8988T (cell line): ENCODE measurements at regions not wholly inside any gene's neighbourhood (a gene's known extent, or its start where the extent isn't known, plus 50 kb on each side); places are given as distances from the start of the nearest gene placed in this dataset.
"Not testable (repeated sequence)": the region's sequence is repeated elsewhere in the genome, so short reads cannot be mapped to it uniquely, and the experiment has no call there.

ENCODE experiments used
- DNase-seq: peaks from one replicate; pipeline ENCODE4 v3.0.0; 2011

- DNase-seq: no peak
Measured at GRCh38 chr12:127594351-127594970, 672.5 kb upstream of the TMEM132C start.

- no peak for DNase-seq
Measured at GRCh38 chr12:127595506-127595905, 671.5 kb upstream of the TMEM132C start.

DNA sequence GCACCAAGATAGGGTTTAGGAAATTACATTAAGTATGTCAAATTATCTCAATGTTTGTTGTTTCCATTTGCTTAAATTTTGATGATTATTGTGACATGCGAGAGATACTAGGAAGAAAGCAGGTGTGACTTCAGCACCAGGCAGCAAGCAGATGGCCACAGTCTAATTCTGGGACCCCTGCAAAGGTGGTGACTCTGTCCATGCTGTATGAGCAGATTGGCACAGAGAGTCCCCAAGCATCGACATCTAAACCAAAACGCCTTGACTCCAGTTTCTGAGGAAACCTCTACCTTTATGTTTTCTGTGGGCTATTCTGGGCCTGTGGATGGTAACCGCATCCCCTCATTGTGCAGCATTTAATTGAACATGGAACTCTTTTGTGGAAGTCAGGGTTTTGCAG, 670.1 kb upstream of the TMEM132C start:
- DNase-seq: no peak

- DNase-seq: no peak
Measured at GRCh38 chr12:127599436-127599835, 667.5 kb upstream of the TMEM132C start.

DNA sequence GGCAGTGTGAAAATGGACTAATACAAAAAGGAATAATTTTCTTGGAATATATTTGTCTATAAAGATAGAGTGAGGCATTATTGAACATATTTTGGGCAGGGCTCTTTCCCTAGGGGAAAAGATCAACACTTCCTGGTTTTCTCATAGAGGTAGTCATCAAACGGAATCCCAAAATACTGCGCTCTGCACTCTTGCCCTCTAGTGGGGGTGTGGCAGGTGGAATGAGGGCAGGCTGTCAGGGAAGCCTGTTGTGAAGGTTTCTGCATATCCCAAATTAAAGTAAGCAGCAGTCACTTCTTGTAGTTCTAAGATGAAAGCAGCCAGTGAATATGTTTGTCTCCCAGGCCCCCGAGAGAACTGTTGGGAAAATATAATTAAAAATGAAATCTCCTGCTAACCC, 666.8 kb upstream of the TMEM132C start:
- DNase-seq: no peak

GRCh38 chr12:127606476-127607015, 660.4 kb upstream of the TMEM132C start:
- DNase-seq: no peak

- DNase-seq: no peak
Measured at GRCh38 chr12:127607146-127607725, 659.7 kb upstream of the TMEM132C start.

DNA sequence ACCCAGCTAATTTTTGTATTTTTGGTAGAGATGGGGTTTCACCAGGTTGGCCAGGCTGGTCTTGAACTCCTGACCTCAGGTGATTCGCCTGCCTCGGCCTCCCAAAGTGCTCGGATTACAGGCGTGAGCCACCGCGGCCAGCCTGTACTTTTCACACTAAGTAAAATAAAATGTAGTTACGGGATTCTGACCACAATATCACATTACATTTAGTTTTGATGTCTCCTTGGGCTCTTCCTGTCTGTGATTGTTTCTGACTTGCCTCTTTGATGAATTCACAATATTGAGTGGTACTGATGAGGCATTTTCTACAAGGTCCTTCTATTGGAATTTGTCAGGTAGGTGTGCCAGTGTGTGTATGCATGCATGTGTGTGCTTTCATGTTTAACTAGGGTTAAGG, 658.6 kb upstream of the TMEM132C start:
- DNase-seq: not testable (repeated sequence)

GRCh38 chr12:127613056-127613455, 653.9 kb upstream of the TMEM132C start:
- DNase-seq: no peak

DNA sequence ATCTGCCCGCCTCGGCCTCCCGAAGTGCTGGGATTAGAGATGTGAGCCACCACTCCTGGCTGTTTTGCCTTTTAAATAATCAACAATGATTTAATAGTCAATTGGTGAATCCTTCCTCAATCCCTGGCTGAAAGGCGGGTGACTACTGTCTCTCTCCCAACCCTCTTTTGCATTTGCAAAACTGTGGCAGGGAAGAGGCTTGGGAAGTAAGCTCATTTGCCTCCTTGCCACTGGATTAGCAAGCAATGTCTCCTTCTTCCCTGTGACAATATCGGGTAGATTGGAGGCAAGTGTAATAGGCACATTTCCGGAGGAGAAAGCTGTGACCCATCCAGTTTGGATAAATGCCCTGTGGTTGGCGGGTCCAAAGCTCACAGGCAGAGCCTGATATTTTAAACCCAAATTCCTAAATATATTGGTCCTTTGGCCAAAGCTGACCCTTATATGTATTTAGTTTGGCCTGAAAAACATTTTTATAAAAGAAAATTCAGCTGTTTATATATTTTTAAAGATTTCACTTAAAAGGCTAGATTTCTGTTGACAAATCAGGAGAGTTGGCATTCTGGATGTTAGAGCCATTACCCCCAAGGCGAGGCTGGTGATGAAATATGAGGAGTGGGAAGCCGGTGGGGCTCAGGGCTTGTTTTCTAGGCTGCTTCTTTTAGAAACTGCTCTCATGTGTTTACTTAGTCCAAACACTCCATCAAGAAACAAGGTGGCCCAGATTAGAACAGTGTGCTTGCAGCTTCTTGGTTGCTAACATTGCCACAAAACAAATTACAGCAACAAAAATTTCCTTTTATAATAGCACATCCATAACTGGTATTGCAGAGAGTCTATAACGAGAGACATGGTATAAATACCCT, 646.9 kb upstream of the TMEM132C start:
- no peak for DNase-seq

- no peak for DNase-seq
Measured at GRCh38 chr12:127620735-127621355, 646.1 kb upstream of the TMEM132C start.

DNA sequence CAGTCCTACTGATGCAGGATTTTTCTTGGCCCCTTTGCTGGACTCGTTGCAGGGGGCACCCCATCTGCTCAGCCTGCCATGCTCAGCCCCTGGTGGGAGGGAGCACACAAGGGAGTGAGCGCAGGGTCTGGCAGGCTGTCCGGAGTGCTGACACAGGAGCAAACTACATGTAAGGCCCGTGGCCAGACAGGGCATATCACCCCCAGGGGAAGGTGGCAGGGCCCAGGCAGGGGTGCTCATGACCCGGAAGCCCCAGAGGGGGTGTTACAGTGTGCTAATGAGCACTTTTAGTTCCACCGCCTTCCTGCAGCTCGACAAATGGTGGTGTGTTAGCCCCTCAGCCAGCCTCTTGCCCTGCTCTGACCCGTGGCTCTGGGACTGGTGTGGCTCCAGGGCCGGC, 645.6 kb upstream of the TMEM132C start:
- no peak for DNase-seq

GRCh38 chr12:127623362-127623761, 643.6 kb upstream of the TMEM132C start:
- no peak for DNase-seq

- DNase-seq: no peak
Measured at GRCh38 chr12:127625176-127625771, 641.7 kb upstream of the TMEM132C start.

DNA sequence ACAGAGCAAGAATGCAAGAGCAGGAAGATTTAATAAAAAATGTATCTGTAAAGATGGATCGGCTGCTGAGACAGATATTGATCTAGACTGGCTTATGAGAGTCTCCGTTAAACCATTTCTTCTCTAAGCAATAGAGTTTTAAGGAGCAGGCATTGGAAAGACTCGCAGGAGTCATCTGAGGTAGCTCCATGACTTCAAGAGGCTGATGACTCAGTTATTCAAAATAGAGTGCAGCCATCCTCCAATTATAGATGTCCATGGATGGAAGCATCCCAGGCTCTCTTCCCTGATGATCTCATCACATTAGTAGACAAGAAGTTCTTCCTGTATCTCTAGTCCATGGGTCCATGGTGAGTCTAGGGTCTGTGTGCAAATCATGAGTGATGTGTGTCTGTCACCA, 638.3 kb upstream of the TMEM132C start:
- no peak for DNase-seq

DNA sequence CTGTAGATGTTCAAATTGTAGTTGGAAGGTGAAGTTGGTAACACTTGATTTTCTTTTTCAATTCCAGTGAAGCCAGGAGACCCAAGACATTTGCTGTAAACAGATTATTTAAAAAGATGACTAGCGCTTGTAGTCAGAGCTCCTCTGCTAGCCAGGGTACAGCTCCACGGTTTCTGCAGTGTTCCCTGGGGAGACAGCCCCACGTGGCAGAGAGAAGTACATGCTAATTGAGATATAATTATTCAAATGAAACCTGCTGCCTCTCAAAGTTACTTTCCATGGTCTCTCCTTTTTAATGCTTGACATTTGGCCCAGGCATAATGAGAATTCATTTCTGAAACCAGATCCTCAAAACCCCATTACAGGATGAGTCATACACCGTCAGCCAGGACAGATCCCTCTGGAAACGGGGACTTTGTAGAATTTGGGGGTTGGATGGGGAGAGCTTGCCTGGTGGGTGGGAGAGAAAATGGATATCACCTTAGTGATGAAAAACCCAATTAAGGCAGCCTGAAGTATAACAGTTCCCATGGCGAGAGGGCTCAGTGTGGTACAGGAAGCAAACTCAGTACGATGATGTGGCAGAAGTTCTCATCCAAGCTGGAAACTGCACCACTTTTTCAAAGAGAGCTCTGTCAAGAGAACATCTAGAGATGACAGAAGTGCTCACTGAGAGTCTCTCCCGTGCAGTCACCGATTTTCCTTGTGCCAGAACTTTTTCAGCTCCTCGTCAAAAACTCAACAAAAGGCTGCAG, 637.7 kb upstream of the TMEM132C start:
- no peak for DNase-seq

DNA sequence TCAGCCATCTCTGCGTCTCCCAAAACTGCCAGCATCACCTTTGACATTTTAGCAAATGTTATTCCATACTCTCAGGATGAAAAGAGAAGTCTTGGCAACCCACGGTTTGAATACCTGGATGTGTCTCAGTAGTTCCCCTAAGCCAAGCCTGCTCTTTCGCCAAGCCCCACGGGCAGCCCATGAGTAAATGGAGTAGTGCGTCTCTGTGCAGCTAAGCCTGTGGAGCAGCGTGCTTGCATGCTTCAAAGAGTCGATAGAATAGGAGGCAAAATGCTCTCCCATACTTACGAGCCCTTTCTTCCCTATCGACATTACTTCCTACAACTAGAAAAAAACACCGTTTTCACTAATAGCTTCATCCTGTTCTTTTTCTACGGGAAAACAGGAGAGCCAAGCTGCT, 634.5 kb upstream of the TMEM132C start:
- no peak for DNase-seq

DNA sequence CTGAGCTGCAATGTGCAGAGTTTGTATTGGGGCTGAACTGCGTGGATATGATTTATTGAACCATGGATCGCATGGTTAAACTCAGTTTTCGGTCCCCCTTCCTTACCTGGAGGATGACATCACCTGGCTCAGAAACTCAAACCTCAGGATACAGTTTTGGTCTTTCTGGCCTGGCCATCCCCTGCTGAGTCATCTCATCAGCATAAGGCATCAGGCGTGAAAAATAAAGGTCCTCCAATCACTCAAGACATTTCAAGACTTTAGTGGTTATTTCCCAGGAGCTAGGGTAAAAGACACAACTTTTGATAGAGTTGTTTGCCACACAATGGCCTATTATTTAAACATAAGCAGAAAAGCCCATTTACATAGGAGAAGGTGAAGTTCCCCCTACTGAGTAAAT, 631.1 kb upstream of the TMEM132C start:
- DNase-seq: no peak

DNA sequence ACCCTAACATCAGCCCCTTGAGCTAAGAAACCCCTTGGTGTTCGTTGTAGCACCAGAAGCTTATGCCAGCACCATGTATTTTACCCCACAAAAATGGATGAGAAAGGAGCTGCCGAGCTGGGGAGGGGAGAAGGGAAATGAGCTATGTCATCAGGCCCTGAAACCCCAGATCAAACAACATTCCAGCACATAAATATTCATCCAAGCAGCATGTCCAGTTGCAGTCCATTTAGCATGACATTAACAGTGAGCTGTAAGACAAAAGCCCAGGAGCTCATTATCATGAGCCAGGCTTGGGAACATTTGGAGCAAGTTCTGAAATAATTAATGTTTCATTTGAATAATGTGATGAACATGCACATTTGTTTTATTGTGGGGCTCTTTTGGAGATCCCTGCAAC, 630.1 kb upstream of the TMEM132C start:
- no peak for DNase-seq

DNA sequence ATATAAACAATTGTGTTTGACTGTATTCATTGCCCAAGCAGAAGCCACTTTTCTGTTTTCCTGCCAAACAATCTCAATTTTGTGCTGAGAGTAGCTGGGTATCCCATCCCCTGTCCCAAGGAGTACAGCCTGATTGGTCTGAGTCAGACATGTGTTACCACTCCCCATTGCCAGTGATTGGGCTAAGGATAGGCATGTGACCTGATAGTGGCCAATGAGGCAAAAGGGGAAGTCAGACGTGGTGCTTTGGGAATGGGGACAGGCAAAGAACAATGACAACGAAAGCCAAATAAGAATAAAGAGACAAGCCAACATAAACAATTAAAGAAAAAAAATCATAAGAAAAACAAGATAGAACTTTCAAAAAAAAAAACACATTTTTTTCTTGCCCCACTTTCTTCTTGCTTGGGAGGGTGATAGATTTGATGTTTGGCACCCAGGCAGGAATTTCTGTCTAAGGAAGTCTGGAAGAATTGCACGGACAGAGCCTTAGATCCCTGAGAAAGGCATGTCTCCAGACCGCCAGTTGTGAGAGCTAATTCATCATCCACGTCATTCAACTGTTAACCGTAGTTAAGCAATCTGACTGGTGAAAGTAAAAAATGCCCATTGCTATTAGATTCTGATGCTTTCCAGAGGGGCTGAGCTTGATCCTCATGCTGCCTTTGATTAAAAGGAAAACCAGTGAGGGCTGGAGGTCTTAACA, 626.6 kb upstream of the TMEM132C start:
- no peak for DNase-seq

DNA sequence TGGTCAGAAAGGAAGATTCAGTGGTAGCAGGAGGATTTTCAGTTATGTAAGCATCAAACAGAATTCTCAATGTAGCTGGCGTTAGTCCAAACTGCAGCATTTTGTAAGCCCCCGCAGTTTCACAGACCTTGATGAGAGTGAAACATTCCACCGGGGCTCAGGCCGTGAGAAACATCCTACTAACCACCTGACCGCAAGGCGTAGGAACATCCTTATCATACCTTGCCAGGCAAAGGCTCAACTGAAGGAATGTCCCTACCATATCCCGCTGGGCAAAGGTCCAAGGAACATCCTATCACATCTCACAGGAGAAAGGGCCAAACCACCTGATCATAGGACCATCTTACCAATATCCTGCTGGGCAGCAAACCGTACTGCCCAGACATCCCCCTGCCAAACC, 624.8 kb upstream of the TMEM132C start:
- no peak for DNase-seq

DNA sequence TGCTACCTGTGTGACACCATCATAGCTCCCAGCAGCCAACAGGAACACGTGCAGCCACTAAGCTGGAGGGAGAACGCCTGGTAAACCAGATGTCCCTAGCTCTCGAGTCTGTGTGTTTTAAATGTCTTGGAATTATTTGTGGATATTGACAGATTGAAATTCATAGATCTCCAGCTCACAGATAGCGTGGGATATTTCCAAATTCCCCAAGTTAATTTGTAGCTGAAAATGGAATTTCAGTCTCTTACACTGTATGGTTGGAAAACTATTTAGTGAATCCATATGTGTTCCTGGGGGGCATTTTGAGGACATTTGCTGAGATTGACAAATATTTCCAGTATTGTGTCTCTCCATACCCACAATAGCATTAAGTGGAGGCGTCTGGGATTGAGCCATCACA, 618.6 kb upstream of the TMEM132C start:
- no peak for DNase-seq
